Breast epithelium (tissue), 4 donors: ENCODE measurements at regions not wholly inside any gene's neighbourhood (a gene's known extent, or its start where the extent isn't known, plus 50 kb on each side); places are given as distances from the start of the nearest gene placed in this dataset.

ENCODE experiments used
- DNase-seq, 2 donors: peaks; one replicate each; pipeline ENCODE4 v3.0.0-alpha.2; 2019; ENCODE audit warnings: low spot score in 2 of 2
- H3K27ac ChIP-seq, 2 donors: fragments of 200-600 bp; sonication (generic) in 1 of 2; one replicate each; pipeline ENCODE4 v1.5.1; 2016 to 2019; ENCODE audit warnings: mild to moderate bottlenecking in 1 of 2
- H3K27me3 ChIP-seq, 2 donors: fragments of 200-600 bp; sonication (generic) in 1 of 2; one replicate each; pipeline versions ENCODE4 v1.5.1 to v1.6.0; 2017 to 2019; ENCODE audit warnings: control low read depth in 1 of 2, mild to moderate bottlenecking in 1 of 2
- H3K36me3 ChIP-seq: fragments of 200-600 bp; one replicate; pipeline ENCODE4 v1.5.1; 2019
- H3K4me1 ChIP-seq, 2 donors: fragments of 200-600 bp; sonication (generic); one replicate each; pipeline ENCODE4 v1.5.1; 2016 to 2019; ENCODE audit warnings: control low read depth in 1 of 2
- H3K4me3 ChIP-seq, 3 donors: fragments of 200-600 bp; sonication (generic); 1 replicate in 2 of 3; 2 replicates in 1 of 3; pipeline ENCODE4 v1.5.1; 2016 to 2019; ENCODE audit warnings: mild to moderate bottlenecking in 3 of 3, moderate library complexity in 2 of 3
- H3K9me3 ChIP-seq, 2 donors: fragments of 200-600 bp; sonication (generic) in 1 of 2; one replicate each; pipeline ENCODE4 v1.5.1; 2016 to 2019; ENCODE audit warnings: control low read depth in 1 of 2
- POLR2A ChIP-seq: fragments of 450-650 bp; IDR thresholded peaks from one replicate; pipeline ENCODE4 v1.6.1; 2016; ENCODE audit warnings: antibody characterized with exemption, mild to moderate bottlenecking, moderate library complexity
- POLR2AphosphoS5 ChIP-seq, 3 donors: sonication (generic); formaldehyde crosslinking; IDR thresholded peaks; one replicate each; pipeline ENCODE4 v1.6.1; 2017; ENCODE audit warnings: antibody characterized with exemption in 3 of 3
- intact Hi-C: fragments of 100-400 bp; cut with DNase I; formaldehyde crosslinking; loops from one replicate; pipeline ENCODE4 v1.15.1; 2023; ENCODE audit warnings: low total_unique reads
- TF ChIP-seq, protein P1 (sequence below), 3 donors: fragments of 450-650 bp; IDR thresholded peaks; one replicate each; pipeline ENCODE4 v1.5.1; 2016 to 2017; ENCODE audit warnings: antibody characterized with exemption in 3 of 3, mild to moderate bottlenecking in 3 of 3, moderate library complexity in 3 of 3

DNA sequence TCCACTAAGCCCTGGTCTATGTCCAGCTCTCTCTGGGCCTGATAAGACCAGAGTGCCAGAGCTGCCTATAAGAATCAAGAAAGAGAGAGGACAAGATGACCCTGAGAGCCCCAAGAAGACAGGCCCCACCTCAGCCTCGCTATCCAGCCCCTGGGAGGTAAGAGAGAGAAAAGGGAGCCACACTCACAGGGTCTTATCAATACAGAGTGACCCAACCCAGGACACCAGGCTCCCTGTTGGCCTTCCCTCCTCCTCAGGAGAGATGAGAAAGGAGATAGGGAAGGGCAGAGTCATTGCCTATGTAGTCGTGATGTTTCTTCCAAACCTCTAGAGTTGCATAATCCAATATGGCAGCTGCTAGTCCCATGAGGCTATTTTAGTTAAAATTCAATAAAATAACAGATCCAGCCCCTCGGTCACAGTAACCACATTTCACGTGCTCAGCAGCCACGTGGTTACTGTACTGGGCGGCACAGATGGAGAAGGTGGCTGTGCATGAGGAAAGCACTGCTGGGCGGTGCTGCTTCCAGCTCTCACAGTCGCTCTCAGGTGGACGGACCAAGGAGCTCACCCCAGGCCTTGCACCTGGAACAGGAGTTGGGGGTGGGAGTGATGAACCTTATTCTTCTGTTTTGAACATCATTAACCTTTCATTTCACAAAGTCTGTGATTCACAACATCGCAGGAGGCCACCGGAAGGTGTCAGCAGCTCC is 525.8 kb downstream of the SHQ1 start:
- no peak overlapping the region for H3K4me3 ChIP-seq
- no peaks in the 10 kb centered on the region for H3K36me3 ChIP-seq
- H3K27ac ChIP-seq = no peak overlapping the region
- no peaks in the 10 kb centered on the region for H3K9me3 ChIP-seq
- intact Hi-C loops = no loop called here
- TF ChIP-seq POLR2A = no peak
- TF ChIP-seq POLR2AphosphoS5 (IDR thresholded peaks at IDR 0.05) = no peak
- TF ChIP-seq, protein P1, sequence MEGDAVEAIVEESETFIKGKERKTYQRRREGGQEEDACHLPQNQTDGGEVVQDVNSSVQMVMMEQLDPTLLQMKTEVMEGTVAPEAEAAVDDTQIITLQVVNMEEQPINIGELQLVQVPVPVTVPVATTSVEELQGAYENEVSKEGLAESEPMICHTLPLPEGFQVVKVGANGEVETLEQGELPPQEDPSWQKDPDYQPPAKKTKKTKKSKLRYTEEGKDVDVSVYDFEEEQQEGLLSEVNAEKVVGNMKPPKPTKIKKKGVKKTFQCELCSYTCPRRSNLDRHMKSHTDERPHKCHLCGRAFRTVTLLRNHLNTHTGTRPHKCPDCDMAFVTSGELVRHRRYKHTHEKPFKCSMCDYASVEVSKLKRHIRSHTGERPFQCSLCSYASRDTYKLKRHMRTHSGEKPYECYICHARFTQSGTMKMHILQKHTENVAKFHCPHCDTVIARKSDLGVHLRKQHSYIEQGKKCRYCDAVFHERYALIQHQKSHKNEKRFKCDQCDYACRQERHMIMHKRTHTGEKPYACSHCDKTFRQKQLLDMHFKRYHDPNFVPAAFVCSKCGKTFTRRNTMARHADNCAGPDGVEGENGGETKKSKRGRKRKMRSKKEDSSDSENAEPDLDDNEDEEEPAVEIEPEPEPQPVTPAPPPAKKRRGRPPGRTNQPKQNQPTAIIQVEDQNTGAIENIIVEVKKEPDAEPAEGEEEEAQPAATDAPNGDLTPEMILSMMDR (IDR thresholded peaks at IDR 0.05) = no peak
- no peaks in the 10 kb centered on the region for H3K4me1 ChIP-seq
- no peak for DNase-seq
- no peaks in the 10 kb centered on the region for H3K27me3 ChIP-seq

DNA sequence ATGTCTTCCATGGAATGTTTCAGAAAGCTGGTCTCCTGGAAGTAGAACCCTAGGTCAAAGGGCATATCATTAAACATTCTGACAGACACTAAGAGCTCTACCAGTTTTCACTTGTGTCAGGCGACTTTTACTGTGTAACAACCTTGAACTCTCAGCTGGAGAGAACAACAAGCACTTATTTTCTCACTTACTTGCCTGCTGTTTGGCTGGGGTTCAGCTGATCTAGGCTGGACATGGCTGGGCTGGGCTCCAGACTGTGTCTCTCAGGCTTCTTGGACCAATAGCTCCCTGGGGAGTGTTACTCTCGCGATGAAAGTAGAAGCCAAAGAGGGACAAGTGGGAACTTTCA is 527.3 kb downstream of the SHQ1 start:
- intact Hi-C loops = no loop called here
- Histone ChIP-seq H3K27me3 (no peaks in the 10 kb centered on the region), H3K4me1 (no peaks in the 10 kb centered on the region), H3K4me3 (no peak overlapping the region), H3K27ac (no peak overlapping the region), H3K9me3 (no peaks in the 10 kb centered on the region), H3K36me3 (no peaks in the 10 kb centered on the region)
- TF ChIP-seq, protein P1 (IDR thresholded peaks at IDR 0.05) = no peak
- TF ChIP-seq POLR2A (no peak), POLR2AphosphoS5 (IDR thresholded peaks at IDR 0.05) (no peak)
- DNase-seq = no peak

DNA sequence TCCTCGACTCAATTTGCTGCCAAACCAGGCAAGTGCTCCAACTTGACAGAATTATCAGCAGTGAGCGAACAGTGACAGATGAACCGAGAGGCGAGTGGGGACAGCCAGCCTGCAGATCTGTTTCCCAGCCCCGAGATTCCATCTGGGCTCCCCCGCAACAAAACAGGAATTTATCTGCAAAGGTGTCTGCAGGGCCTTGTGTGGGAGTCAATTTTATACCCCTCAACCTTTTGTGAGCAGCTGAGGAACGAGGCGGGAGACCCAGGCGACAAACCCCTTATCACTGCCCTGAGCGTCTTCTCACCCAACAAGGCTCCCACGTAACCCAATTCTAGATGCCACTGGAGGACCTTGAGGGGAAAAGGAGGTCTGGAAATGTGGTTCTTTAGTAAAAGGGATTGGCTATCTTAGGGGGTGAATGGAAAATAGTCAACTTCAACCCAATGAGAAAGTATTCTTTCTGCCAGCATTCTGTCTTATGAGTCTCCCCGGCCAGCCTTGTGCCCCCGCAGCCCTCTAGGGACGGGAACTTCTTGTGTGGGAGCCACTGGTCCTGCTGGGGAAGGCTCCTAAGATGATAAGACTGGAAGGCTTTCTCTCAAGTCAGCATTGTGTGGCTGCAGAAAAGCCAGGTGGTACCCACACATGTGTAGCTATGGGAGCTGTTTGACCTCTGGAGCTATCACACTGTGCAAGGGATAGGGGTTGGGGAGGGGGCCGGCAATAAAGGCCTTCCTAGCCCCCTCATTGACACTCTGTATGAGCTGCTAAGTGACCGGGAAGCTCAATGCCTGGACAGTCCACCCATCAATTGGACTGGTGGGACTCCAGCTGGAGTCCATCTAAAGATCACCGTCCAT is 527.9 kb downstream of the SHQ1 start:
- H3K4me1 ChIP-seq = no peaks in the 10 kb centered on the region
- no peak overlapping the region for H3K4me3 ChIP-seq
- TF ChIP-seq POLR2A (no peak), POLR2AphosphoS5 (IDR thresholded peaks at IDR 0.05) (no peak)
- TF ChIP-seq, protein P1 (IDR thresholded peaks at IDR 0.05) = no peak
- H3K27me3 ChIP-seq = no peaks in the 10 kb centered on the region
- intact Hi-C loops = no loop called here
- no peaks in the 10 kb centered on the region for H3K36me3 ChIP-seq
- H3K27ac ChIP-seq = no peak overlapping the region
- no peak for DNase-seq
- no peaks in the 10 kb centered on the region for H3K9me3 ChIP-seq

DNA sequence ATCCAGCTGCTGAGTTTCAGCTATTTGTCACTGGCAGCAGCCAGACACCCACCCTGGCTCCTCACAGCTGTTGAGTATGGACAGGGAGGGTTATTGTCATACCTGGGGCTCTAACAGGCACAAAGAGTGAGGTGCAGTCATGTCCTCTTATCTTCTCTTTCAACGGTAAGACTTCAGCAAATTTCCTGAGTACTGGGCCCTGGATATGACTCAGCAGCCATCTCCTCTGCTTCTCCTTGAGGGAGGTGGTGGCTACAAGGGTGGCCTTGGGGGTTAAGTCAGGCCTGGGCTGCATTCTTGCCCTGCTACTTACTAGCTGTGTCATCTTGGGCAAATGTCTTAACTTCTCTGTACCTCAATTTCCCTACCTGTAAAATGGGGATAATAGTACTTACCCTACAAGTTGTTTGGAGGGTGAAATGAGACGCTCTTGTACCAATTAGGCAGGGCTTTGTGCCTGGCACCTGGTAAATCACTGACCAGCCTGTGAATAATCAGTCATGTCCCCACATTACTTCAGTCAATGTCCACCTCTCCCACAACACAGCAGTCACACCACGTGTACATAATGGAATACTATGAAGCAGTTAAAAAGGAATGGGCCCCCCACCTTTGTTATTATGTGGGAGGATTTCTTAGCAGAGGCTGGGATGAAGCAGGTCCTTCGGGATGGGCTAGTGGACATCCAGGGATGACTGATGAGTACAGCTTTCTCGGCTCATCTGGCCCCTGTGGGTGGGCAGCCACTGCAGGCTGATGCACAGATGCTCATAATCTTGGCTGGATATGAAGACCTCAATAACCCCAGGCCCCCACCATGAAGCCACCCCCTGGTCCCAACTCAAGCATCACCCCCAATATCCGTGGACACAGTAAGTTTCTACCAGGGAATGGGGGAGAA is 528.8 kb downstream of the SHQ1 start:
- Histone ChIP-seq H3K27me3 (no peaks in the 10 kb centered on the region), H3K9me3 (no peaks in the 10 kb centered on the region), H3K27ac (peak overlapping the region in 1 of 2 donors; percentile 37), H3K4me3 (no peak overlapping the region), H3K36me3 (no peaks in the 10 kb centered on the region), H3K4me1 (no peaks in the 10 kb centered on the region)
- no peak for DNase-seq
- intact Hi-C loops = no loop called here
- TF ChIP-seq POLR2A = no peak

DNA sequence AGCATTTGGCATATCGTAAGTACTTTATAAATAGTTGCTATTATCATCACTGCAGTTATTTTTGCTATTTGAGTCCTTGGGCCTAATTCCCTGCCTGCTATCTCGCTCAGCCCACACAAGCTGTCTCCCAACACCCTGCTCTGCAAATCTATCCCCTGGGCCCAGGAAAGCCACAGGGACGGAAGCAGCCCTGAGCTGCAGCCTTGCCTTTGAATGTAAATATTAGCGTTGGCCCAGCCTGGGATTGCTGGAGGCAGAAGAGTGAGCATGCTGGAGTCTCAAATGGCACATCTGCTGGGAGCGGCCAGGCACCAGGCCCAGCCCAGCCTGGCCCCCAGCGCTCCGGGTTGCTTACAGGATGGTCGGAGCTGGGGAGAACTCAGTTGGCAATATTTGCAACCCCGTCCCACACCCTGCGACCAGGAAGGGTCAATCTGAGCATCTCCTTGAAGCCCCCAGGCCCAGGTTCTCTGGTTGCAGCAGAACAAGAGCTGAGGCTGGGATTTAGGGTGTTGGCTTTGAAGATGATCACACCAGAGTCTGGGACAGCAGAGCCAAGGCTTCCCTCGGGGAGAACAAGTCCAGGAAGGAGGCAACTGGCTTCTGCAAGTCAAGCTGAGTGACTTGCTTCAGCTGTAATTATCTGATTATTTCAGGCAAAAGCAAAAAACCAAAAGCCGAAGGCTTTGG is 529.6 kb downstream of the SHQ1 start:
- Histone ChIP-seq H3K4me3 (no peak overlapping the region), H3K4me1 (no peaks in the 10 kb centered on the region), H3K27ac (peak overlapping the region in 1 of 2 donors; percentile 37), H3K9me3 (no peaks in the 10 kb centered on the region), H3K27me3 (no peaks in the 10 kb centered on the region), H3K36me3 (no peaks in the 10 kb centered on the region)
- TF ChIP-seq, protein P1 (IDR thresholded peaks at IDR 0.05) = no peak
- no peak for TF ChIP-seq POLR2AphosphoS5 (IDR thresholded peaks at IDR 0.05)
- no peak for TF ChIP-seq POLR2A
- peak in 1 of 2 donors; percentile 66 for DNase-seq
- intact Hi-C loops = no loop called here
